Uterus (tissue), 3 donors: ENCODE measurements at regions not wholly inside any gene's neighbourhood (a gene's known extent, or its start where the extent isn't known, plus 50 kb on each side); places are given as distances from the start of the nearest gene placed in this dataset.

Experiments used
- DNase-seq, 2 donors: peaks; one replicate each; pipeline ENCODE4 v3.0.0-alpha.2; 2019 to 2020
- H3K27ac ChIP-seq, 2 donors: fragments of 200-600 bp; sonication (generic); 1 replicate in 1 of 2; 2 replicates in 1 of 2; pipeline ENCODE4 v1.5.1; 2016 to 2018
- H3K27me3 ChIP-seq, 2 donors: fragments of 200-600 bp; sonication (generic); one replicate each; pipeline ENCODE4 v1.5.1; 2018 to 2019; ENCODE audit warnings: control low read depth in 1 of 2
- H3K36me3 ChIP-seq, 2 donors: fragments of 200-600 bp; sonication (generic); one replicate each; pipeline ENCODE4 v1.5.1; 2019; ENCODE audit warnings: control low read depth in 1 of 2
- H3K4me1 ChIP-seq, 2 donors: fragments of 200-600 bp; sonication (generic); one replicate each; pipeline ENCODE4 v1.5.1; 2018 to 2019; ENCODE audit warnings: control low read depth in 1 of 2
- H3K4me3 ChIP-seq, 2 donors: fragments of 200-600 bp; sonication (generic); 1 replicate in 1 of 2; 2 replicates in 1 of 2; pipeline ENCODE4 v1.5.1; 2018 to 2019; ENCODE audit warnings: mild to moderate bottlenecking in 1 of 2
- H3K9me3 ChIP-seq, 2 donors: fragments of 200-600 bp; sonication (generic); one replicate each; pipeline ENCODE4 v1.5.1; 2019; ENCODE audit warnings: control low read depth in 1 of 2
- CTCF ChIP-seq, 4 experiments: fragments of 200-600 bp in 2 of 4; fragments of 450-650 bp in 2 of 4; sonication (generic) in 2 of 4; IDR thresholded peaks; one replicate each; pipeline ENCODE4 v1.5.1; 2016 to 2019; ENCODE audit warnings: antibody characterized with exemption in 4 of 4, mild to moderate bottlenecking in 2 of 4, moderate library complexity in 1 of 4
- POLR2A ChIP-seq, 2 donors: fragments of 450-650 bp; IDR thresholded peaks; one replicate each; pipeline ENCODE4 v1.6.1; 2016; ENCODE audit warnings: antibody characterized with exemption in 2 of 2, mild to moderate bottlenecking in 1 of 2, moderate library complexity in 1 of 2
- intact Hi-C: fragments of 100-400 bp; cut with DNase I; formaldehyde crosslinking; loops from one replicate; pipeline ENCODE4 v1.15.1; 2023; ENCODE audit warnings: low total_unique reads
- donor health status: DM: yes; HTN: yes; CAD: no.

GRCh38 chr1:30637183-30637980 lies 86.0 kb downstream of the MATN1 start:
- H3K9me3 ChIP-seq: no peaks in the 10 kb centered on the region
- H3K27ac ChIP-seq: peak overlapping the region; percentile 76 to 81
- no peak for TF ChIP-seq POLR2A (IDR thresholded peaks at IDR 0.05)
- no peak for TF ChIP-seq CTCF (IDR thresholded peaks at IDR 0.05)
- intact Hi-C loops: no loop called here
- no peaks in the 10 kb centered on the region for H3K36me3 ChIP-seq
- H3K27me3 ChIP-seq: no peaks in the 10 kb centered on the region
- no peak overlapping the region for H3K4me3 ChIP-seq
- peaks cover 0 to 10% of the 10 kb centered on the region in 2 donors for H3K4me1 ChIP-seq
- peak; percentile 59 to 81 for DNase-seq

GRCh38 chr1:30636621-30637020 lies 86.8 kb downstream of the MATN1 start:
- Histone ChIP-seq H3K36me3 (no peaks in the 10 kb centered on the region), H3K27me3 (no peaks in the 10 kb centered on the region), H3K4me3 (no peak overlapping the region), H3K4me1 (peaks cover 0 to 10% of the 10 kb centered on the region in 2 donors), H3K27ac (peak overlapping the region; percentile 64 to 81), H3K9me3 (no peaks in the 10 kb centered on the region)
- DNase-seq: no peak
- no peak for TF ChIP-seq POLR2A (IDR thresholded peaks at IDR 0.05)
- no peak for TF ChIP-seq CTCF (IDR thresholded peaks at IDR 0.05)
- intact Hi-C loops: no loop called here

GRCh38 chr1:30635391-30635975 lies 87.9 kb downstream of the MATN1 start:
- peak overlapping the region in 1 of 2 donors; percentile 81 for H3K27ac ChIP-seq
- no peaks in the 10 kb centered on the region for H3K36me3 ChIP-seq
- H3K4me1 ChIP-seq: peaks cover 0 to 10% of the 10 kb centered on the region in 2 donors
- no peak overlapping the region for H3K4me3 ChIP-seq
- no peaks in the 10 kb centered on the region for H3K9me3 ChIP-seq
- intact Hi-C loops: no loop called here
- no peak for DNase-seq
- TF ChIP-seq POLR2A (IDR thresholded peaks at IDR 0.05) (no peak), CTCF (IDR thresholded peaks at IDR 0.05) (no peak)
- no peaks in the 10 kb centered on the region for H3K27me3 ChIP-seq

- H3K27ac ChIP-seq: no peak overlapping the region
- H3K36me3 ChIP-seq: no peaks in the 10 kb centered on the region
- no peak for TF ChIP-seq CTCF (IDR thresholded peaks at IDR 0.05)
- TF ChIP-seq POLR2A (IDR thresholded peaks at IDR 0.05): no peak
- H3K4me3 ChIP-seq: no peak overlapping the region
- intact Hi-C loops: no loop called here
- no peaks in the 10 kb centered on the region for H3K27me3 ChIP-seq
- DNase-seq: peak in 1 of 2 donors; percentile 4
- no peaks in the 10 kb centered on the region for H3K9me3 ChIP-seq
- H3K4me1 ChIP-seq: peaks cover 0 to 10% of the 10 kb centered on the region in 2 donors
Observed at GRCh38 chr1:30634507-30634906, 88.9 kb downstream of the MATN1 start.

GRCh38 chr1:30633294-30633693 lies 90.1 kb downstream of the MATN1 start:
- H3K36me3 ChIP-seq: no peaks in the 10 kb centered on the region
- intact Hi-C loops: no loop called here
- no peak overlapping the region for H3K27ac ChIP-seq
- H3K4me3 ChIP-seq: no peak overlapping the region
- TF ChIP-seq POLR2A (IDR thresholded peaks at IDR 0.05): no peak
- TF ChIP-seq CTCF (IDR thresholded peaks at IDR 0.05): no peak
- H3K4me1 ChIP-seq: peaks cover 0 to 10% of the 10 kb centered on the region in 2 donors
- no peaks in the 10 kb centered on the region for H3K27me3 ChIP-seq
- peak in 1 of 2 donors; percentile 1 for DNase-seq
- no peaks in the 10 kb centered on the region for H3K9me3 ChIP-seq
